Calu3 (cell line): ENCODE measurements at regions not wholly inside any gene's neighbourhood (a gene's known extent, or its start where the extent isn't known, plus 50 kb on each side); places are given as distances from the start of the nearest gene placed in this dataset.

Experiments used
- BruUV-seq: library from RNA; stranded (reverse); fragments of 400-500 nt; replicated peaks from 2 replicates; lab custom pipeline; 2021; lab: Mats Ljungman, UMichigan
- CTCF ChIA-PET: fragments of 300-600 bp; sonication (Branson Sonifier 250); formaldehyde crosslinking; loops from one replicate; lab custom pipeline; 2022; ENCODE audit warnings: antibody characterized with exemption; lab: Charles Lee
- DNase-seq: peaks from one replicate; pipeline ENCODE4 v3.0.0; 2022
- H3K27ac Mint-ChIP-seq: one replicate; pipeline ENCODE4 v1.8.0; 2022; ENCODE audit warnings: mixed read lengths; ENCODE audit not compliant: unreplicated experiment
- H3K27me3 Mint-ChIP-seq: one replicate; pipeline ENCODE4 v1.8.0; 2022; ENCODE audit warnings: mixed read lengths; ENCODE audit not compliant: unreplicated experiment
- H3K36me3 Mint-ChIP-seq: one replicate; pipeline ENCODE4 v1.8.0; 2022; ENCODE audit warnings: mild to moderate bottlenecking, moderate library complexity, mixed read lengths; ENCODE audit not compliant: insufficient read depth, unreplicated experiment
- H3K4me1 Mint-ChIP-seq: one replicate; pipeline ENCODE4 v1.8.0; 2022; ENCODE audit warnings: mild to moderate bottlenecking, low read depth, mixed read lengths; ENCODE audit not compliant: unreplicated experiment
- H3K4me3 Mint-ChIP-seq: one replicate; pipeline ENCODE4 v1.8.0; 2022; ENCODE audit warnings: mild to moderate bottlenecking, low read depth, moderate library complexity, mixed read lengths; ENCODE audit not compliant: unreplicated experiment
- H3K9me3 Mint-ChIP-seq: one replicate; pipeline ENCODE4 v1.8.0; 2022; ENCODE audit warnings: low read depth, mixed read lengths; ENCODE audit not compliant: unreplicated experiment
- CTCF ChIP-seq: fragments of 200-600 bp; IDR thresholded peaks from one replicate; pipeline ENCODE4 v1.8.0; 2022; ENCODE audit warnings: antibody characterized with exemption; ENCODE audit not compliant: unreplicated experiment
- intact Hi-C: fragments of 100-400 bp; cut with micrococcal nuclease; formaldehyde crosslinking; loops from one replicate; pipeline ENCODE4 v1.10.0; 2022; ENCODE audit not compliant: unreplicated experiment

GRCh38 chr4:104117776-104118175 is 376.9 kb downstream of the CXXC4 start:
- no TSS peak for BruUV-seq
- Mint-ChIP-seq H3K4me1 (no peaks in the 10 kb centered on the region), H3K4me3 (no peak overlapping the region), H3K36me3 (no peaks in the 10 kb centered on the region), H3K27ac (no peak overlapping the region), H3K9me3 (no peaks in the 10 kb centered on the region), H3K27me3 (no peaks in the 10 kb centered on the region)
- CTCF ChIA-PET: no interaction called here
- DNase-seq: no peak
- intact Hi-C loops: no loop called here
- no peak for TF ChIP-seq CTCF

- TF ChIP-seq CTCF: no peak
- H3K27ac Mint-ChIP-seq: no peak overlapping the region
- H3K9me3 Mint-ChIP-seq: no peaks in the 10 kb centered on the region
- CTCF ChIA-PET: no interaction called here
- no peaks in the 10 kb centered on the region for H3K36me3 Mint-ChIP-seq
- H3K4me1 Mint-ChIP-seq: no peaks in the 10 kb centered on the region
- BruUV-seq: no TSS peak
- no peak overlapping the region for H3K4me3 Mint-ChIP-seq
- H3K27me3 Mint-ChIP-seq: no peaks in the 10 kb centered on the region
- intact Hi-C loops: no loop called here
- no peak for DNase-seq
These were observed 380.8 kb downstream of the CXXC4 start for GRCh38 chr4:104113850-104114249.

- Mint-ChIP-seq H3K4me3 (no peak overlapping the region), H3K27me3 (no peaks in the 10 kb centered on the region), H3K4me1 (no peaks in the 10 kb centered on the region), H3K36me3 (no peaks in the 10 kb centered on the region), H3K9me3 (peaks cover 10% of the 10 kb centered on the region), H3K27ac (no peak overlapping the region)
- BruUV-seq: no TSS peak
- intact Hi-C loops: no loop called here
- CTCF ChIA-PET: no interaction called here
- DNase-seq: no peak
- TF ChIP-seq CTCF: no peak
These were observed 379.4 kb upstream of the TACR3 start for GRCh38 chr4:104099141-104099540.

- H3K27ac Mint-ChIP-seq: no peak overlapping the region
- H3K4me3 Mint-ChIP-seq: no peak overlapping the region
- CTCF ChIA-PET: no interaction called here
- TF ChIP-seq CTCF: no peak
- no TSS peak for BruUV-seq
- H3K27me3 Mint-ChIP-seq: no peaks in the 10 kb centered on the region
- intact Hi-C loops: no loop called here
- DNase-seq: no peak
- H3K36me3 Mint-ChIP-seq: no peaks in the 10 kb centered on the region
- H3K9me3 Mint-ChIP-seq: peaks cover 8% of the 10 kb centered on the region
- no peaks in the 10 kb centered on the region for H3K4me1 Mint-ChIP-seq
These were observed 373.5 kb upstream of the TACR3 start for GRCh38 chr4:104093247-104093646.
